Coronary artery (tissue), 2 donors: ENCODE measurements at regions not wholly inside any gene's neighbourhood (a gene's known extent, or its start where the extent isn't known, plus 50 kb on each side); places are given as distances from the start of the nearest gene placed in this dataset.

Experiments used
- DNase-seq: peaks from one replicate; pipeline ENCODE4 v3.0.0-alpha.2; 2017; ENCODE audit warnings: low spot score
- H3K27ac ChIP-seq, 2 donors: fragments of 200-600 bp; sonication (generic); one replicate each; pipeline ENCODE4 v1.5.1; 2016 to 2019
- H3K4me3 ChIP-seq: fragments of 200-600 bp; sonication (generic); 2 replicates; pipeline ENCODE4 v1.5.1; 2016; ENCODE audit warnings: mild to moderate bottlenecking, moderate library complexity
- TF ChIP-seq, protein P1 (sequence below): fragments of 200-600 bp; sonication (generic); IDR thresholded peaks from one replicate; pipeline ENCODE4 v1.5.1; 2019; ENCODE audit warnings: antibody characterized with exemption

DNA sequence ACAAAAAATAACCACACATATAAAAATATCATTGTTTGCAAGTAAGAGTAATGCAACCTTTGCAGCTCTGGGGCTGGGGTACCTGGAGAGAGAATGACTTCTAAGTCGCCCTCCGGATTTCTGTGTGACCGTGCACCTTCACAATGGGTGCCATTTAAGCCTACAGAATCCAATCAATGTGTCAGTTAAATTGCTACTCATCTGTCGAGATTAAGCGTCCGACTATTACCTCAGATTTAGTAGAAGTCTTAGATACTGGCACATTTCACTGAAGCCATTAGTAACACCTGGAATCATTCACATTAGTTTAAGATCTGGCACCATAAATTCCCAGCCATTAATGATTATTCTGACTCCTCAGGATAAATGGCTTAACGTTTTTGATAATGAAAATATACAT is 507.3 kb upstream of the MGMT start:
- no peak for DNase-seq
- no peak overlapping the region for H3K4me3 ChIP-seq
- TF ChIP-seq, protein P1, sequence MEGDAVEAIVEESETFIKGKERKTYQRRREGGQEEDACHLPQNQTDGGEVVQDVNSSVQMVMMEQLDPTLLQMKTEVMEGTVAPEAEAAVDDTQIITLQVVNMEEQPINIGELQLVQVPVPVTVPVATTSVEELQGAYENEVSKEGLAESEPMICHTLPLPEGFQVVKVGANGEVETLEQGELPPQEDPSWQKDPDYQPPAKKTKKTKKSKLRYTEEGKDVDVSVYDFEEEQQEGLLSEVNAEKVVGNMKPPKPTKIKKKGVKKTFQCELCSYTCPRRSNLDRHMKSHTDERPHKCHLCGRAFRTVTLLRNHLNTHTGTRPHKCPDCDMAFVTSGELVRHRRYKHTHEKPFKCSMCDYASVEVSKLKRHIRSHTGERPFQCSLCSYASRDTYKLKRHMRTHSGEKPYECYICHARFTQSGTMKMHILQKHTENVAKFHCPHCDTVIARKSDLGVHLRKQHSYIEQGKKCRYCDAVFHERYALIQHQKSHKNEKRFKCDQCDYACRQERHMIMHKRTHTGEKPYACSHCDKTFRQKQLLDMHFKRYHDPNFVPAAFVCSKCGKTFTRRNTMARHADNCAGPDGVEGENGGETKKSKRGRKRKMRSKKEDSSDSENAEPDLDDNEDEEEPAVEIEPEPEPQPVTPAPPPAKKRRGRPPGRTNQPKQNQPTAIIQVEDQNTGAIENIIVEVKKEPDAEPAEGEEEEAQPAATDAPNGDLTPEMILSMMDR, result no peak
- H3K27ac ChIP-seq, result no peak overlapping the region

- DNase-seq, result no peak
These were observed 506.5 kb upstream of the MGMT start for GRCh38 chr10:128960517-128960916.

GRCh38 chr10:128962182-128962581 is 504.9 kb upstream of the MGMT start:
- no peak overlapping the region for H3K27ac ChIP-seq
- H3K4me3 ChIP-seq, result no peak overlapping the region
- DNase-seq, result no peak
- TF ChIP-seq, protein P1, result no peak

More at GRCh38 chr10:128960517-128960916, 506.5 kb upstream of the MGMT start:
- no peak overlapping the region for H3K27ac ChIP-seq
- TF ChIP-seq, protein P1, result no peak
- H3K4me3 ChIP-seq, result no peak overlapping the region

- TF ChIP-seq, protein P1, result no peak
- H3K4me3 ChIP-seq, result no peak overlapping the region
- DNase-seq, result no peak
- H3K27ac ChIP-seq, result no peak overlapping the region
These were observed 503.6 kb upstream of the MGMT start for GRCh38 chr10:128963211-128964099.

- H3K4me3 ChIP-seq, result no peak overlapping the region
- TF ChIP-seq, protein P1, result no peak
- no peak overlapping the region for H3K27ac ChIP-seq
- DNase-seq, result no peak
These were observed 503.0 kb upstream of the MGMT start for GRCh38 chr10:128964100-128964403.

DNA sequence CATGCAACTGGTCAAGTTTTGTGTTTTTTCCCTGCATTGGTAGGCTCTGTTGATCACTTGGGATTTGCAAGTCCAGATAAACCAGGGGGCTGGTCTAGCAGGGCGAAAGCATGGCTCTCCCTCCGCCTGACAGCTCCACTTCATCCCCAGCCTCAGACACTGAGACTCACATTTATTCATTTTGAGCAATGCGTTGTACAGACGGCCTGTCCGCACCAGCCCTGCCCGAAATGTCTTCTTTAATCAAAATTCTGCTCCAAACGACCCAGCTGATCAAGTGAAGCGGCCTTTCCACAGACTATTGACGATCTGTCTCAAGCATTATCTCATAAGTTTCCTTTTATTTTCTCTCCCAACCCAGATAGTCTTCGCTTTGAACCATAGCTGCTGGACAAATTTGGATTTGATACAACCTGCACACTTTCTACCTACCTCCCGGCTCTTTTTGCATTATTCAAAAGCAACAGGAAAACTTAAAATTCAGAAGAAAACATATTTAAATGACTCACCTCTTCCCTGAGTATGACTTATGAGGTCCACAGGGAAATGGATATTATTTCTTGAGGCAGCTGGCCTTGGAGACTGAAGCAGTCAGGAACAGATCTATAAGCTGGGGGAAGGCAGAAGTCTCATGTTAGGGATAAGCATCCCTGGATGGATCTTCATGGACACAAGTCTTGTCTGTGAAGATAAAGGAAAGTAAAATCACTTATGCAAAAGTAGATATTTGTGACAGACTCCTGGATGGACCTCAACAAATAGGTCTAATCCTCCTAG is 498.9 kb upstream of the MGMT start:
- DNase-seq, result no peak
- TF ChIP-seq, protein P1, result no peak
- Histone ChIP-seq H3K4me3 (no peak overlapping the region), H3K27ac (no peak overlapping the region)
